ENCODE measurements at regions not wholly inside any gene's neighbourhood (a gene's known extent, or its start where the extent isn't known, plus 50 kb on each side); places are given as distances from the start of the nearest gene placed in this dataset.

DNA sequence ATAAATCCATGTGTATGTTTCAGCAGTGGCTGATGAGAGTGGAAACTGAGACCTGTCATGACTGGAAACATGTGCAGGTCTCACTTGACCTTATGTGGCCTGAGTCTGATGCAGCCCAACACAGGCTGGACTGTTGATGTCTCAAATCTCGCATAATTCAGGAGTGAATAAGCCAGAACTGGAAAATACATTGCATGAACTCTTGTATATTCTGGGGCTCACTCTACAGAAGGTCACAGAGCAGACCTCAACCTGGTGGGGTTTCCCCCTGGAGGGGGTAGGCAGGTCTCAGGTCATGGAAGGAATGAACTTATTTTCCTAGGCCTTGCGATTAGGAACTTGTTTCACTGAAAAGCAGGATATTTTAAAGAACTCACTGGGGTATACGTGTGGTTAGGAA, 146.3 kb upstream of the THUMPD2 start:
- Histone ChIP-seq H3K9me3 (ENCODE audit: insufficient read depth in 2 of 2, low read depth in 1 of 2, low read length in 1 of 2) (no peaks in the 10 kb centered on the region), H4K5ac (ENCODE audit: insufficient read length, low read depth, low read length) (no peak overlapping the region), H3K4me3 (ENCODE audit: extremely low read depth in 1 of 4, insufficient read depth in 2 of 4, low read depth in 3 of 4, low read length in 4 of 4) (no peak overlapping the region), H4K8ac (ENCODE audit: extremely low read depth, insufficient read depth, low read length) (no peak overlapping the region), H3K79me2 (ENCODE audit: control insufficient read depth in 1 of 2, insufficient read depth in 2 of 2, low read length in 2 of 2) (no peaks in the 10 kb centered on the region), H3K79me1 (ENCODE audit: low read depth, low read length) (no peaks in the 10 kb centered on the region), H3K9ac (replicated peaks in 1 of 4; ENCODE audit: extremely low read depth in 1 of 4, low read depth in 3 of 4, low read length in 3 of 4) (no peak overlapping the region), H3K27ac (ENCODE audit: low read depth, low read length) (no peak overlapping the region), H3K56ac (replicated peaks; ENCODE audit: insufficient read length, low read depth, low read length) (no peak overlapping the region), H3K36me3 (ENCODE audit: control insufficient read depth in 2 of 4, insufficient read depth in 4 of 4, low read length in 3 of 4) (no peaks in the 10 kb centered on the region), H4K20me1 (replicated peaks in 1 of 2; ENCODE audit: control insufficient read depth in 1 of 2, insufficient read depth in 2 of 2, low read length in 2 of 2) (no peaks in the 10 kb centered on the region), H2BK20ac (ENCODE audit: low read length) (no peak overlapping the region), H2BK12ac (ENCODE audit: low read depth, low read length) (no peak overlapping the region), H4K91ac (replicated peaks; ENCODE audit: insufficient read length, low read length) (no peak overlapping the region), H2AFZ (ENCODE audit: low read length) (no peak overlapping the region), H3K23ac (ENCODE audit: insufficient read length) (no peak overlapping the region), H2BK15ac (ENCODE audit: low read length) (no peak overlapping the region), H3K14ac (ENCODE audit: insufficient read length) (no peak overlapping the region), H3K4me1 (replicated peaks in 1 of 4; ENCODE audit: control insufficient read depth in 3 of 4, insufficient read depth in 4 of 4, low read length in 3 of 4) (peaks cover 0 to 5% (median 2%) of the 10 kb centered on the region in 4 experiments; a peak in 2 of 7 replicates), H2AK5ac (ENCODE audit: low read depth, low read length) (no peak overlapping the region), H2BK120ac (replicated peaks; ENCODE audit: low read depth, low read length) (no peak overlapping the region), H3K27me3 (replicated peaks in 1 of 4; ENCODE audit: control insufficient read depth in 3 of 4, extremely low read depth in 1 of 4, insufficient read depth in 3 of 4, low read length in 3 of 4) (no peaks in the 10 kb centered on the region), H3K23me2 (ENCODE audit: low read depth, low read length) (no peaks in the 10 kb centered on the region), H3K18ac (ENCODE audit: extremely low read depth, low read length) (no peak overlapping the region), H2BK5ac (ENCODE audit: low read depth, low read length) (no peak overlapping the region), H3K4me2 (ENCODE audit: insufficient read depth in 1 of 2, low read depth in 2 of 2, low read length in 2 of 2) (no peak overlapping the region), H3K4ac (replicated peaks; ENCODE audit: insufficient read length, low read depth, low read length) (no peak overlapping the region)
- ChIA-PET POLR2A (ENCODE audit: partially characterized antibody) (no interaction called here), CTCF (ENCODE audit: partially characterized antibody) (no interaction called here)
- no peak for DNase-seq (ENCODE audit: low read depth in 1 of 2, low spot score in 2 of 2)
- WGBS, 2 experiments (ENCODE audit: extremely low coverage in 1 of 2, insufficient coverage in 1 of 2, insufficient read length in 1 of 2, insufficient replicate concordance in 2 of 2, low coverage in 1 of 2, low lambda C conversion rate in 2 of 2, missing lambda C conversion rate in 1 of 2): 85% methylated on average over 3 of the region's 3 CpGs; no CpG with 5 or more reads in 1 of the 2 experiments
- FAIRE-seq: no peak
- no peak for TF ChIP-seq CHD7 (IDR thresholded peaks at IDR 0.05; ENCODE audit: insufficient replicate concordance, low read length)

Data from H1 (cell line).